ENCODE measurements at regions not wholly inside any gene's neighbourhood (a gene's known extent, or its start where the extent isn't known, plus 50 kb on each side); places are given as distances from the start of the nearest gene placed in this dataset.

DNA sequence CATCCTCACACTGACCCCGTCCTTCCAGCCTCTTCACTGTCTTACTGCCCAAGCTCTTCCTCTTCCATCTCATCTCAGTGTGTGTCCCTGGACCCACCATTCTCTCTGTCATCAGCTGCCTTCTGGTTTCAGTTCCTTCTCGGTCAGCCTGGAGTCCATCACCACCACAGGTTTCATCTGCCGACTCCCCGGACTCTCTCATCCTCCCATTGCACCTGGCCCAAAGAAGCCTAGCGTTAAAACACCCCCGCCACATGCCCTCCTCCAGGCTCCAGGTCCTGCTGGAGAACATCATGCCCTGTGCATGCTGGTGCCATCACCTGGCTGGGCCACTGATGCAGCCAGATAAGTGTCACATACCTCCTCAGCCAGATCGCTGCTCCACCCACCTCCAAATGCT, 122.1 kb upstream of the GPR12 start:
- H3K4me3 ChIP-seq (ENCODE audit: low read length in 2 of 2): no peak overlapping the region

DNA sequence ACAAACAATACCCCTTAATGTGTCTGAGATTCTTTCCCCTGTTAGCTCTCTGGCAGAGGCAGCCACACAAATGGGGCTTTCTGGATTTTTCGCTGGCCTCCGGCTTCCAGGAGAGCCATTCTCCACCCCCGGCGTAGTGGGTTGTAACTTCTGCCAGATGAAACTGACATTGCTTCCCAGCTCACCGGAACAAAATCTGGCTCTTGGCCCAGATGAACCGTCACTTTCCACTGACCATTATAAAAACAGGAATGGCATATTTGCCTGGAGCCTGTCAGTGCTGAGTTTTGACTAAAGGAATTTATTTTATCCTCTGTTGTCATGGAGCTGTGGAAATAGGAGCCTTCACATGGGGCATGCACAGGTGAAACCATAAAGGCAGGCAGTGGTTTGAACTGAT, 120.6 kb upstream of the GPR12 start:
- H3K27ac ChIP-seq (ENCODE audit: low read length): no peak overlapping the region
- H3K9me3 ChIP-seq (ENCODE audit: control insufficient read depth in 2 of 2, low read length in 2 of 2): no peaks in the 10 kb centered on the region
- no peaks in the 10 kb centered on the region for H3K4me1 ChIP-seq (ENCODE audit: control insufficient read depth, insufficient read depth, low read length)
- peaks cover 0 to 4% of the 10 kb centered on the region in 2 donors for H3K27me3 ChIP-seq (ENCODE audit: control insufficient read depth in 1 of 2, insufficient read depth in 2 of 2, low read length in 2 of 2)
- H3K4me3 ChIP-seq (ENCODE audit: low read length in 2 of 2): peak overlapping the region; percentile 50 to 64
- peak overlapping the region; percentile 36 to 64 for H3K9ac ChIP-seq (ENCODE audit: low read length in 2 of 2)
- no peaks in the 10 kb centered on the region for H3K36me3 ChIP-seq (ENCODE audit: control insufficient read depth in 2 of 2, insufficient read depth in 2 of 2, low read length in 2 of 2)

More for the DNA sequence above, 122.1 kb upstream of the GPR12 start:
- Histone ChIP-seq H3K27ac (ENCODE audit: low read length) (no peak overlapping the region), H3K9ac (ENCODE audit: low read length in 2 of 2) (no peak overlapping the region), H3K36me3 (ENCODE audit: control insufficient read depth in 2 of 2, insufficient read depth in 2 of 2, low read length in 2 of 2) (no peaks in the 10 kb centered on the region), H3K4me1 (ENCODE audit: control insufficient read depth, insufficient read depth, low read length) (no peaks in the 10 kb centered on the region), H3K9me3 (ENCODE audit: control insufficient read depth in 2 of 2, low read length in 2 of 2) (no peaks in the 10 kb centered on the region), H3K27me3 (ENCODE audit: control insufficient read depth in 1 of 2, insufficient read depth in 2 of 2, low read length in 2 of 2) (peaks cover 0 to 4% of the 10 kb centered on the region in 2 donors)

DNA sequence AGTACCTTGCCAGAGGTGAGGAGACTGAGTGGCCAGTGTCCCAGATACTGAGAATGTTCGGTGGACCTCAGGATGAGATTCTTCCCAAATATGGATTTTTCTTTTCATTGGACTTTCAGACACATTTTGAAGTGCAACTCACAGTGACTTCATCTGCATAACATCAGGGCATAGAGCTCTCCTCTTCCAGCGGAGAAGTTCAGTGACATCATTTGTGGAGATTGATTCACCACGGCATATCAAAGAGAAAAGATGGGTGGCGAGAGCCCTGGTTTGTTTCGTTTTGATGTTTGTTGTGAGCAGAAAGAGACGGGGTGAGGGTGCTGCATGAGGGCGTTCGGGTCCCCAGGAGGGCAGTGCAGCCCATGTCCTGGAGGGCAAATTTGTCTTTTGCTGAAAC, 120.1 kb upstream of the GPR12 start:
- Histone ChIP-seq H3K9ac (ENCODE audit: low read length in 2 of 2) (peak overlapping the region; percentile 21 to 64), H3K4me3 (ENCODE audit: low read length in 2 of 2) (peak overlapping the region; percentile 50 to 64)

DNA sequence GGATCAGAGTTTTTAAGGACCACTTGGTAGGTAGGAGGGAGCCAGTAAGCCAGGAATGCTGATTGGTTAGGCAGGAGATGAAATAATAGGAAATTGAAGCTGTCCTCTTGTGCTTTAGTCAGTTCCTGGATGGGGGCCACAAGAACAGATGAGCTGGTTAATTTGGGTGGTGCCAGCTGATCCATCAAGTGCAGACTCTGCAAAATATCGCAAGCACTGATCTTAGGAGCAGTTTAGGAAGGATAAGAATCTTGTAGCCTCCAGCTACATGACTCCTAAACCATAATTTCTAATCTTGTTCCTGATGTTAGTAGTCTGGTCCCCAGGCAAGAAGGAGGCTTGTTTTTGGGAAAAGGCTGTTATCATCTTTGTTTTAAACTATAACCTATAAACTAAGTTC, 117.9 kb upstream of the GPR12 start:
- no peaks in the 10 kb centered on the region for H3K4me1 ChIP-seq (ENCODE audit: control insufficient read depth, insufficient read depth, low read length)
- no peak overlapping the region for H3K4me3 ChIP-seq (ENCODE audit: low read length in 2 of 2)
- H3K27me3 ChIP-seq (ENCODE audit: control insufficient read depth in 1 of 2, insufficient read depth in 2 of 2, low read length in 2 of 2): peaks cover 0 to 2% of the 10 kb centered on the region in 2 donors
- no peaks in the 10 kb centered on the region for H3K36me3 ChIP-seq (ENCODE audit: control insufficient read depth in 2 of 2, insufficient read depth in 2 of 2, low read length in 2 of 2)
- H3K9me3 ChIP-seq (ENCODE audit: control insufficient read depth in 2 of 2, low read length in 2 of 2): no peaks in the 10 kb centered on the region
- no peak overlapping the region for H3K9ac ChIP-seq (ENCODE audit: low read length in 2 of 2)
- no peak overlapping the region for H3K27ac ChIP-seq (ENCODE audit: low read length)

More for the DNA sequence above, 120.1 kb upstream of the GPR12 start:
- Histone ChIP-seq H3K9me3 (ENCODE audit: control insufficient read depth in 2 of 2, low read length in 2 of 2) (no peaks in the 10 kb centered on the region), H3K36me3 (ENCODE audit: control insufficient read depth in 2 of 2, insufficient read depth in 2 of 2, low read length in 2 of 2) (no peaks in the 10 kb centered on the region), H3K27me3 (ENCODE audit: control insufficient read depth in 1 of 2, insufficient read depth in 2 of 2, low read length in 2 of 2) (peaks cover 0 to 4% of the 10 kb centered on the region in 2 donors), H3K27ac (ENCODE audit: low read length) (no peak overlapping the region), H3K4me1 (ENCODE audit: control insufficient read depth, insufficient read depth, low read length) (no peaks in the 10 kb centered on the region)

DNA sequence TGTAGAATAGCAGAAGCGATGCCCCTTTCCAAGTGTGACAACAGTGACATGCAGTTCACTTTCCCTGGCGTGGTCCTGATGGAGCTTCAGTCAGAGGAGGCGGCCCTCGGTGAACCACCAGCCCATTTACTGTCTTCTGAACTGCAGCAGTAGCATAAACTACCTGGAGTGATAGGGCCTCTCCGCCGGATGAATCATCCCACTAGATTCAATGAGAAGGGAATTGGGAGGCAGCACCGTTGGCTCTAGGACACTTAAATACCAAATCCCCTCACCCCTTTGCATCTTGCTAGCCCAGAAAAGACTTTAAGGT, 112.8 kb upstream of the GPR12 start:
- Histone ChIP-seq H3K27ac (ENCODE audit: low read length) (no peak overlapping the region), H3K9me3 (ENCODE audit: control insufficient read depth in 2 of 2, low read length in 2 of 2) (peaks cover 0 to 5% of the 10 kb centered on the region in 2 donors), H3K27me3 (ENCODE audit: control insufficient read depth in 1 of 2, insufficient read depth in 2 of 2, low read length in 2 of 2) (peaks cover 4 to 6% of the 10 kb centered on the region in 2 donors), H3K9ac (ENCODE audit: low read length in 2 of 2) (no peak overlapping the region), H3K4me1 (ENCODE audit: control insufficient read depth, insufficient read depth, low read length) (no peaks in the 10 kb centered on the region), H3K4me3 (ENCODE audit: low read length in 2 of 2) (no peak overlapping the region), H3K36me3 (ENCODE audit: control insufficient read depth in 2 of 2, insufficient read depth in 2 of 2, low read length in 2 of 2) (no peaks in the 10 kb centered on the region)

DNA sequence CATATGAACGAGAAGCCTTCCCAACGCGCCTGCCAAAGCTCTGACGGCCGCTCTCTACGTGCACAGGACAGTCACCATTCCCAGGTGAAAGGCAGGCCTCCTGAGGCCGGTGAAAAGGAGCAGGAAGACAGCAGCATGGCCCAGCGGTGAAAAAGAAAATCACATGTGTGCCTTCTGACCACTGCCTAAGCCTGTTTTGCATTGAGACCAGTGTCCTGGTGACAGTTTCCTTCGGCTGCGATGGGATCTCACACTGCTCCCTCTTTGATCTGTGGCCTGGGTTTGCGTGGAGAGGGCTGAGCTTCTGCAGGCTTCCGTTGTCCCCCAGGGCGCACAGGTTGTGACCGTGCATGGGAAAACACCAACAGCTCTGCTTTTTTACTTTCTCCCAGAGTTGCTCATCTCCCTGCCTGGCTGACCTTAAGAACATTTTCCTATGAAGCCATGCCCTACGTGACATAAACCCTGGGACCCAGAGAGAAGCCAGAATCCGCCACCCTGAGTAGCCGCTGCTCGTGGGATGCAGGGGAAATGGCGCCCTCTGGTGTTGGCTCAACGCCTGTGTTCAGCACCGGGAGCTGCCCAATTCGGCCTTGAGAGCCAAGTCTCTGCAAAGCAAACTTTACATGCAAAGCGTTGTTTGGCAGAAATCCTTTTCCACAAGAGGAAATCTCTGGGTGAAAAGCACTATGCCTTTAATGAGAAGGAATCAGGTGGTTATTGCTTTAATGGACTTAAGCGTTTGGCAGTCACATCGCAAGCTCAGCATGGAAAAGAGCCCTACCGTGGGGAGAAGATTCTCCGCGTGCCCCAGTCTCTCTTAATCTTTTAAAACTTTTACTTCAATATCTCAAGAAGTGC, 112.2 kb upstream of the GPR12 start:
- peaks cover 0 to 5% of the 10 kb centered on the region in 2 donors for H3K9me3 ChIP-seq (ENCODE audit: control insufficient read depth in 2 of 2, low read length in 2 of 2)
- H3K9ac ChIP-seq (ENCODE audit: low read length in 2 of 2): no peak overlapping the region
- H3K4me1 ChIP-seq (ENCODE audit: control insufficient read depth, insufficient read depth, low read length): no peaks in the 10 kb centered on the region
- no peak overlapping the region for H3K27ac ChIP-seq (ENCODE audit: low read length)
- no peak overlapping the region for H3K4me3 ChIP-seq (ENCODE audit: low read length in 2 of 2)
- no peaks in the 10 kb centered on the region for H3K36me3 ChIP-seq (ENCODE audit: control insufficient read depth in 2 of 2, insufficient read depth in 2 of 2, low read length in 2 of 2)
- H3K27me3 ChIP-seq (ENCODE audit: control insufficient read depth in 1 of 2, insufficient read depth in 2 of 2, low read length in 2 of 2): peaks cover 4 to 6% of the 10 kb centered on the region in 2 donors

DNA sequence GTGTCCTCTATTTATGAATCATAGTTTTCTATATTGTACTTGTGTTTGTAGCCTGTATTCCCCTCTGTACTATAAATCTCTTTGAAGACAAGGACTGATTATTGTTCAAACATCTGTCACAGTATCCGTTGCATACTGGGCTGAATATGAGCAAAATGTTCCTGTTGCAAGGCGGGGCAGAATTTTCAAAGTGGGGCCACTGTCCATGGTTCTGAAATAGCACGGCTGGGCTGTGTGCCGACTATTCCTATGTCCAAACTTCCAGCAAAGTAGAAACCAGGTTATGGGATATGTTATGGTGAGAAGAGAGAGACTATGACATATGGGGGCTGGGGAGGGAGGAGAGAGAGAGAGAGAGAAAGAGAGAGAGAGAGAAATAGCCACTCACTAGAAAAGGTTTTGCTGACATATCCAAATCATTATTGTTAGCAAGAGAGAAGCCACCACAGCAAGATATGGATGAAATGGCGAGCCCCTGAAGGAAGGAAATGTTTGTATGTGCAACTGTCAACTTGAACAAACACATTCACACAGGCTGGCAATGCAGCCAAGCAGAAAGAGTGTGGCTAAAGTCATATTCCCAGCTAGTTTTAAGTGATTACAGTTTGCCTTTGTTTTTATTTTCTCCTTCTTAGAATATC, 107.0 kb upstream of the GPR12 start:
- Histone ChIP-seq H3K4me1 (ENCODE audit: control insufficient read depth, insufficient read depth, low read length) (no peaks in the 10 kb centered on the region), H3K27me3 (ENCODE audit: control insufficient read depth in 1 of 2, insufficient read depth in 2 of 2, low read length in 2 of 2) (peaks cover 0 to 6% of the 10 kb centered on the region in 2 donors), H3K9ac (ENCODE audit: low read length in 2 of 2) (no peak overlapping the region)

DNA sequence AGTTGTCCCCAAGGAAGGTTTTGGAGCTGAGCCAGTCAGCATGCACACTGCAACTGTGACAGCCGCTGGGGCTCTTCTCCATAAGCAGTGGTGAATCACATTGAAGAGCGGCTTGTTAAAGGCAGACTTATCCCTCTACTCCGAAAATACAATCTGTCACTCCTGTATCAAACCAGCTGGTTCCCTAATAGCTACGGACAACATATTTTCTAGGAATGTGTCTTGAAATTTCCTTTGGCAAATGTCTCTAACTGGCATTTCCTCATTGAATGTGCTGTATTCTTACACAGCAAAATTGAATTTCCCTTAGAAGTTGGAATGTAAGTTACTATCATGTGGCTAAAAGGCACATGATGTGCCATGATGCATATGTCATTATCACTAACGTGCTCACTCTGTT, 104.0 kb upstream of the GPR12 start:
- Histone ChIP-seq H3K4me1 (ENCODE audit: control insufficient read depth, insufficient read depth, low read length) (no peaks in the 10 kb centered on the region), H3K4me3 (ENCODE audit: low read length in 2 of 2) (no peak overlapping the region), H3K9me3 (ENCODE audit: control insufficient read depth in 2 of 2, low read length in 2 of 2) (peaks cover 0 to 6% of the 10 kb centered on the region in 2 donors), H3K27ac (ENCODE audit: low read length) (no peak overlapping the region), H3K9ac (ENCODE audit: low read length in 2 of 2) (no peak overlapping the region), H3K36me3 (ENCODE audit: control insufficient read depth in 2 of 2, insufficient read depth in 2 of 2, low read length in 2 of 2) (no peaks in the 10 kb centered on the region), H3K27me3 (ENCODE audit: control insufficient read depth in 1 of 2, insufficient read depth in 2 of 2, low read length in 2 of 2) (no peaks in the 10 kb centered on the region)

More for the DNA sequence above, 107.0 kb upstream of the GPR12 start:
- H3K4me3 ChIP-seq (ENCODE audit: low read length in 2 of 2): no peak overlapping the region
- H3K9me3 ChIP-seq (ENCODE audit: control insufficient read depth in 2 of 2, low read length in 2 of 2): peaks cover 0 to 11% of the 10 kb centered on the region in 2 donors
- no peak overlapping the region for H3K27ac ChIP-seq (ENCODE audit: low read length)
- H3K36me3 ChIP-seq (ENCODE audit: control insufficient read depth in 2 of 2, insufficient read depth in 2 of 2, low read length in 2 of 2): no peaks in the 10 kb centered on the region

DNA sequence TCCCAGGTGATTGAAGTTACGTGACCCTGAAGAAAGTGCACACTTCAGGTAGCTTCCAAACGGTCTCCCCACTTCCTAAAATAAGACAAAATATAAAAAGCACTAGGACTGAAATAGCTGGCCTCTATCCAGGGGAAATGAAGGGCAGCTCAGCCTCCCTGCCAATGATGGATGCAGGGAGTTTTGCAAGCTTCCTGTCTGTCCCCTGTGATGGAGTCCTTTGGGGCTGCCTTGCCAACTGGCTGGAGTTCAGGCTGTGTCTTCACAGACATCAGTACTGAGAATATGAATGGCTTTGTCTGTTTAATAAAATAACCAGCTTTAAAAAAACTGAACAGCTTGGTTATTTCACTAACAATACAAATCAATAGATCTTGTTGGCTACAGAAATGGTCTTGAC, 101.4 kb upstream of the GPR12 start:
- no peak overlapping the region for H3K9ac ChIP-seq (ENCODE audit: low read length in 2 of 2)
- H3K27ac ChIP-seq (ENCODE audit: low read length): no peak overlapping the region
- no peak overlapping the region for H3K4me3 ChIP-seq (ENCODE audit: low read length in 2 of 2)
- H3K9me3 ChIP-seq (ENCODE audit: control insufficient read depth in 2 of 2, low read length in 2 of 2): peaks cover 0 to 4% of the 10 kb centered on the region in 2 donors
- H3K4me1 ChIP-seq (ENCODE audit: control insufficient read depth, insufficient read depth, low read length): no peaks in the 10 kb centered on the region
- no peaks in the 10 kb centered on the region for H3K27me3 ChIP-seq (ENCODE audit: control insufficient read depth in 1 of 2, insufficient read depth in 2 of 2, low read length in 2 of 2)
- H3K36me3 ChIP-seq (ENCODE audit: control insufficient read depth in 2 of 2, insufficient read depth in 2 of 2, low read length in 2 of 2): no peaks in the 10 kb centered on the region

DNA sequence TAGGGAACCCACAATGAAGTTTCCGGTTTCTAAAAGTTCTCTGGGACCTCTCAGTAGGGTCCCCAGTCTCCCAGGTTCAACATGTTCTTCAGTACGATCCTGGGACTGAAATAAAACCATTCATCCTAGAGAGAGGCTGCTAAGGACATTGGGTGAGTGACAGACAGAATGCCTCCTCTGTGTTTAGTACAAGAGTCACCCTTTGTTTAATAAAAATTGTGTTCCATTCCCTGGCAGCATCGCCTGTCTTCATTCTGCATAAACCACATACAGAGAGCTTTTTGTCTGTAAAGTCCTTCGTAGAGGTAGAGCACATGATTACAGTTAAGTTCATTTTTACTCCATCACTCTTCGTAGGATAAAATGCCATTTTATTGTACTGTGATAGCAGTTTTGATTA, 95.3 kb upstream of the GPR12 start:
- Histone ChIP-seq H3K4me1 (ENCODE audit: control insufficient read depth, insufficient read depth, low read length) (peaks cover 13% of the 10 kb centered on the region), H3K27ac (ENCODE audit: low read length) (no peak overlapping the region), H3K9ac (ENCODE audit: low read length in 2 of 2) (no peak overlapping the region), H3K36me3 (ENCODE audit: control insufficient read depth in 2 of 2, insufficient read depth in 2 of 2, low read length in 2 of 2) (no peaks in the 10 kb centered on the region), H3K9me3 (ENCODE audit: control insufficient read depth in 2 of 2, low read length in 2 of 2) (no peaks in the 10 kb centered on the region), H3K27me3 (ENCODE audit: control insufficient read depth in 1 of 2, insufficient read depth in 2 of 2, low read length in 2 of 2) (no peaks in the 10 kb centered on the region), H3K4me3 (ENCODE audit: low read length in 2 of 2) (no peak overlapping the region)

DNA sequence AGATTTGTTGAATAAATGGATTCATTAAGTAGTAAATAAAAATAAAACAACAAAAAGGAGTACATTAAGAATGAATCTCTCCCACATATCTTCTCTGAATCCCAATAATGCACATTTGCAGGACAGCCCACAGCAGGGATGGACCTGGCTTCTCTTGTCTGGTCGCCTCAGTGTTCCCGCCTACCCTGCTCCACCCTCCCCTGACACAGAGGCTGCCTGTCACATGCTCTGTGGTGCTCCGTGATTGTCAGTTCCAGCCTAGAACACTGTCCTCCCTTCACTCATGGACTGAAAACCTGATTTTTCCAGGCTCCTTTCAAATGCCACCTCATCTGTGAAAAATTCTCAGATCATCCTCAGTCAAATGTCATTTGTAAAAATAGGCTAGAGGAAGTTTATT, 94.5 kb upstream of the GPR12 start:
- no peak overlapping the region for H3K9ac ChIP-seq (ENCODE audit: low read length in 2 of 2)
- no peaks in the 10 kb centered on the region for H3K9me3 ChIP-seq (ENCODE audit: control insufficient read depth in 2 of 2, low read length in 2 of 2)
- H3K4me3 ChIP-seq (ENCODE audit: low read length in 2 of 2): no peak overlapping the region
- no peaks in the 10 kb centered on the region for H3K36me3 ChIP-seq (ENCODE audit: control insufficient read depth in 2 of 2, insufficient read depth in 2 of 2, low read length in 2 of 2)
- no peak overlapping the region for H3K27ac ChIP-seq (ENCODE audit: low read length)
- peaks cover 13% of the 10 kb centered on the region for H3K4me1 ChIP-seq (ENCODE audit: control insufficient read depth, insufficient read depth, low read length)
- no peaks in the 10 kb centered on the region for H3K27me3 ChIP-seq (ENCODE audit: control insufficient read depth in 1 of 2, insufficient read depth in 2 of 2, low read length in 2 of 2)

Measured in stomach smooth muscle (tissue), 2 donors.